GM10248 (cell line): ENCODE measurements at regions not wholly inside any gene's neighbourhood (a gene's known extent, or its start where the extent isn't known, plus 50 kb on each side); places are given as distances from the start of the nearest gene placed in this dataset.

Experiments
- CTCF ChIA-PET: fragments of 300-600 bp; sonication (Branson Sonifier 250); formaldehyde crosslinking; extraction: SDS; loops from one replicate; lab custom pipeline; 2021; ENCODE audit warnings: antibody characterized with exemption; lab: Yijun Ruan, JAX
- POLR2A ChIA-PET: fragments of 350-650 bp; sonication (Branson Sonifier 250); formaldehyde crosslinking; extraction: SDS; loops from one replicate; lab custom pipeline; 2020; ENCODE audit warnings: antibody characterized with exemption; lab: Yijun Ruan, JAX
- DNase-seq: peaks from one replicate; pipeline ENCODE4 v3.0.0; 2012; ENCODE audit errors: extremely low spot score
- TF ChIP-seq, protein P1 (sequence below): IDR thresholded peaks from 2 replicates; pipeline ENCODE4 v1.5.1; 2012; ENCODE audit warnings: mild to moderate bottlenecking, low read depth; ENCODE audit errors: extremely low read depth, missing control alignments, control extremely low read depth

DNA sequence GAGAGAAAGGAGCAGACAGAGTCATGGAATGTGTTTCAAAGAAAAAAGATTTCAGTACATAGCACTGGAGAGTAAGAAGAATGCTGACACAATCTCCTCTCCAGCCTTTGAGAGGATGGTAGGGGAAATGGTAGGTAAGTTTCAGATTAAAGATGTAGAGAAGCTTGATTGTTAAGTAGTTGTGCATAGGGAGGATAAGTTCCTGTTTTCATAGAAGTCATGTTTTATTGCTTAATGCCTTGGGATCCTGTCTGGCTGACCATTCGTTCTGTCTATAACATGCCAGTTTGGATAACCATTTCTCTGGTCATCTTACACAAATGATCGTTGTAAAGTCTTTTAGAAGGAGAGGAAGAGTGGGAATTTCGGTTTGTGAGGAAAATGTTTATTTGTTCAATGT lies 95.7 kb upstream of the IGSF10 start:
- POLR2A ChIA-PET = no interaction called here
- no peak for DNase-seq
- TF ChIP-seq, protein P1, sequence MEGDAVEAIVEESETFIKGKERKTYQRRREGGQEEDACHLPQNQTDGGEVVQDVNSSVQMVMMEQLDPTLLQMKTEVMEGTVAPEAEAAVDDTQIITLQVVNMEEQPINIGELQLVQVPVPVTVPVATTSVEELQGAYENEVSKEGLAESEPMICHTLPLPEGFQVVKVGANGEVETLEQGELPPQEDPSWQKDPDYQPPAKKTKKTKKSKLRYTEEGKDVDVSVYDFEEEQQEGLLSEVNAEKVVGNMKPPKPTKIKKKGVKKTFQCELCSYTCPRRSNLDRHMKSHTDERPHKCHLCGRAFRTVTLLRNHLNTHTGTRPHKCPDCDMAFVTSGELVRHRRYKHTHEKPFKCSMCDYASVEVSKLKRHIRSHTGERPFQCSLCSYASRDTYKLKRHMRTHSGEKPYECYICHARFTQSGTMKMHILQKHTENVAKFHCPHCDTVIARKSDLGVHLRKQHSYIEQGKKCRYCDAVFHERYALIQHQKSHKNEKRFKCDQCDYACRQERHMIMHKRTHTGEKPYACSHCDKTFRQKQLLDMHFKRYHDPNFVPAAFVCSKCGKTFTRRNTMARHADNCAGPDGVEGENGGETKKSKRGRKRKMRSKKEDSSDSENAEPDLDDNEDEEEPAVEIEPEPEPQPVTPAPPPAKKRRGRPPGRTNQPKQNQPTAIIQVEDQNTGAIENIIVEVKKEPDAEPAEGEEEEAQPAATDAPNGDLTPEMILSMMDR = no peak
- CTCF ChIA-PET = no interaction called here

DNA sequence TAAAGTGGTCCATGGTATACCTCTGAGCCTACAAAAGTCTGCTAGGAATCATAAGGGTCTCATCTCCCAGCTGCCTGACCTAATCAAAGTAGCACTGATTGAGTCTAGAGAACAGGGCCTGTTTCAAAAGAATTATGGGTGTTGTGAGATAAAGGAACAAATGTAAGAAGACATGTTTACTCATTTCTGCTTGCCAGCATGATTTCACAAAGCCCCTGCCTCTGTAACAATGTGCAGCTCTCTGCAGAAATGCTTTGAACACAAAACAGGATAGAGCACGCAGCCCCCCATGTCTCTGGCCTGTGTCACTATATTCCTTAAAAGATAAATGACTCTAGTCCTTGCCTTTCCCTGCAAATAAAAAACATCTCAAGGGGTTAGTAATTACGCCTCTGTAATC lies 94.7 kb upstream of the IGSF10 start:
- POLR2A ChIA-PET = no interaction called here
- CTCF ChIA-PET = interaction anchor here (1.4 to 1.6 kb wide), 2 partner anchors 10 kb away, joined by 4 to 7 read pairs; no protein-coding TSS in a partner anchor
- no peak for DNase-seq
- TF ChIP-seq, protein P1 = no peak

DNA sequence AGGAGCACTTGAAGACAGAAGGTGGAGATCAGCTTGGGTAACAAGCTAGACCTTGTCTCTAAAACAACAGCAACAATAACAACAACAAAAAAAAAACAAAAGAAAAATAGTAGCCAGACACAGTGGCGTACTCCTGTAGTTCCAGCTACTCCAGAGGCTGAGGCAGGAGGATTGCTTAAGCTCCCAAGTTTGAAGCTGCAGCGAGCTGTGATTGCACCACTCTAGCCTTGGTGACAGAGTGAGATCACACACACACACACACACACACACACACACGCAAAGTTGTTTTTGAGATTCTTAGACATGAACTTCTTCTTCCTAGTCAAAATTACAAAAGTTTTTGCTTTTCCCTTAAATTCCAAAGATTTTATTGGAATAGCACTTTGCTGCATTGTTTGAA lies 93.0 kb upstream of the IGSF10 start:
- DNase-seq = no peak
- CTCF ChIA-PET = interaction anchor here (0.6 kb wide), 1 partner anchor 21 kb away, joined by 3 read pairs; no protein-coding TSS in a partner anchor
- TF ChIP-seq, protein P1 = no peak
- POLR2A ChIA-PET = no interaction called here

DNA sequence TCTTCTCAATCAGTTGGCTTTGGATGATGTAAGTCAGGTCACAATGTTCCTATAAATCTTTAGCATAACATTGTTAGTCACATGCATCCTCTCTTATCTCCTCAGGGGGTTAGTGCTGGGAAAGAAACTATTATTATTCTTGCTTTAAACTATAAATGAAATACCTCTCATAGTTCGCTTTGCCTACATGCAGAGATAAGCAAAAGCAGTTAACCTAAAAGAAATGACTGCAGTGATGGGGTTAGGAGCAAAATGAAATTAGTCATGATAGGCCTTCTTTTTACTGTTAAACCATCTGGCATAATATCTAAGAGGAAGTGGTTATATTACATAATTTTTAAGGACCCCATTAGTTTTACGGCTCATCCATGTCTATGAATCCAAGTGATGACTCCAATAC lies 91.7 kb upstream of the IGSF10 start:
- ChIA-PET POLR2A (no interaction called here), CTCF (interaction anchor here (0.6 to 1.0 kb wide), 2 partner anchors 9 to 69 kb away, joined by 3 read pairs; no protein-coding TSS in a partner anchor)
- no peak for DNase-seq
- TF ChIP-seq, protein P1 = no peak

DNA sequence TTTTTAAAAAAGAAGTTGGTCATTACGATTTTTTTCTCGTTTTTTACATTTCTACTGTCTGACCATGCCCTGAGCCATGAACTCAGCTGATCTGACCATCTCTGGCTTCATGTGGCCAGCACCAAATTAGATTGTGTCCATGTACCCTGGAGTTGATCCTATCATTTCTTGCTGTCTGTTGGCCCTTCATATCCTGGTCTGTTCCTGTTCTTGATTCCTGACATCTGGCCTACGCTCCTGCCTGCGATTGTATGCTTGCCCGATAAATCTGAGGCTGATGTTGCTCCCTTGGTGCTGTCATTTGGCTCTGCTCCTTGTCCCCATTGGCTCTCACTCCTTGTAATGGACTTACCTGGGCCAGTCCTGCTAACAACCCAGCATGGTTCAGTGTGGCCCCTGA lies 89.8 kb upstream of the IGSF10 start:
- TF ChIP-seq, protein P1 = no peak
- ChIA-PET CTCF (no interaction called here), POLR2A (no interaction called here)
- DNase-seq = no peak

DNA sequence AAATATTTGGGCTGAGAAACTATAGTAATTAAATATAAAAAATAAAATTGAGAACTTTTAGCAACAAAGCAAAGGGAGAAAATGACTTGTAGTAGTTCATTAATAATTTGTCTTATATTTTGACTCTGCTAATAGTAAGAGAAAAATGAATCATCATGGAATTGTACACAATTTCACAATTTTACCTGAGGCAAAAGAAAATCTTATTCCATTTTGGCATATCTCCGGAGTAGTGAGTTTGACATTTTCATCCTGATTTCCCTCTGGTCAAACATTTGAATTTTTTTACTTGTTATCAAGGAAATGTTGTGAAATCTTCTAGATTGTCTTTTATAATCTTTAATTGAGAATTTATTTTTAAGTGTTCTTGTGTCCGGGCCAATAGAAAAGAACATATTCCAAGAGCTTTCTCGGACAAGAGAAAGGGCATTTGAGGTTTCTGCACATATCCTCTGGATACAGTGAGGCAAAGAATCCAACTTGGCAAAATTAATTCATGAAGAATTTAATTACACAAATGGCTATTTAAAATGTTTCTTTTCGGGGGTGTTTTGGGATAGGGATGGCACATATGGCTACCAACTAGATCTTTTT lies 89.3 kb upstream of the IGSF10 start:
- no peak for DNase-seq
- CTCF ChIA-PET = no interaction called here
- POLR2A ChIA-PET = no interaction called here
- TF ChIP-seq, protein P1 = no peak

DNA sequence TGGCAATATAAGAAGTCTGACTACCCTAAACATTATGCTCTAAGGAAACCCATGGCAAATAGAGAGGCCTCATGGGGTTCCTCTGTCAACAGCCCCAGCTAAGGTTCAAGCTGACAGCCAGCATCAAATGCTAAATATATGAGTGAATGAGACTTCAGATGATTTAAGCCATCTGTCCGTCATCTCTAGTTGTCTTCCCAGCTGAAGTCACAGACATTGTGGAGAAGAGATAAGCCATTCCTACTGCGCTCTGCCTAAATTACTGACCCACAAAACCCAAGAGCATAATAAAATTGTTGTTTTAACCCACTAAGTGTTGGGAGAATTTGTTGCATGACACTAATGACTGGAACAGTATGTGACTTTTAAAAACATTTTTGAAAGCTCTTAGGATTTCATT lies 87.3 kb upstream of the IGSF10 start:
- ChIA-PET CTCF (no interaction called here), POLR2A (no interaction called here)

More for the DNA sequence above, 87.3 kb upstream of the IGSF10 start:
- TF ChIP-seq, protein P1 = no peak
- DNase-seq = no peak
